K562 (cell line): ENCODE measurements at regions not wholly inside any gene's neighbourhood (a gene's known extent, or its start where the extent isn't known, plus 50 kb on each side); places are given as distances from the start of the nearest gene placed in this dataset.

Experiments used
- BRCA1 ChIP-seq, 2 experiments: fragments of 450-650 bp in 1 of 2; sonication (generic) in 1 of 2; formaldehyde crosslinking in 1 of 2; IDR thresholded peaks; 2 replicates each; pipeline versions ENCODE4 v1.5.0 to v1.6.1; 2017 to 2020; ENCODE audit warnings: mild to moderate bottlenecking in 1 of 2, missing genetic modification reagents in 1 of 2
- C11orf30 ChIP-seq: fragments of 450-650 bp; IDR thresholded peaks from 2 replicates; pipeline ENCODE4 v1.6.1; 2016; ENCODE audit warnings: low read depth, mild to moderate bottlenecking
- CBFA2T3 ChIP-seq: fragments of 450-650 bp; IDR thresholded peaks from 2 replicates; pipeline ENCODE4 v1.6.1; 2017
- CBFB ChIP-seq: sonication (generic); formaldehyde crosslinking; IDR thresholded peaks from 2 replicates; pipeline ENCODE4 v1.4.0; 2020; ENCODE audit warnings: mild to moderate bottlenecking, missing genetic modification reagents
- ETV6 ChIP-seq, 3 experiments: fragments of 150-350 bp in 1 of 3; sonication (generic) in 1 of 3; formaldehyde crosslinking in 1 of 3; IDR thresholded peaks; 2 replicates each; pipeline versions ENCODE4 v1.6.1 to v1.8.0; 2014 to 2022; ENCODE audit warnings: borderline replicate concordance in 2 of 3, low read depth in 2 of 3, antibody characterized with exemption in 1 of 3, low read length in 1 of 3, mild to moderate bottlenecking in 1 of 3, missing genetic modification reagents in 1 of 3
- HLTF ChIP-seq: fragments of 450-650 bp; IDR thresholded peaks from 2 replicates; pipeline ENCODE4 v1.6.1; 2016
- MEF2D ChIP-seq: conservative IDR thresholded peaks from 2 replicates; pipeline ENCODE4 v1.6.1; 2016; ENCODE audit warnings: low read depth, missing genetic modification characterization, missing compliant biosample characterization
- PML ChIP-seq: IDR thresholded peaks from 2 replicates; pipeline ENCODE4 v1.6.1; 2012; ENCODE audit warnings: low read length, inconsistent platforms
- POLR3G ChIP-seq: IDR thresholded peaks from 2 replicates; pipeline ENCODE4 v1.6.1; 2011; ENCODE audit not compliant: insufficient read length, insufficient replicate concordance; ENCODE audit errors: extremely low read depth
- TCF3 ChIP-seq: sonication (generic); formaldehyde crosslinking; IDR thresholded peaks from 2 replicates; pipeline ENCODE4 v1.4.0; 2020; ENCODE audit warnings: mild to moderate bottlenecking, missing genetic modification reagents
- TGIF2 ChIP-seq: sonication (generic); formaldehyde crosslinking; IDR thresholded peaks from 2 replicates; pipeline ENCODE4 v1.8.1; 2022; ENCODE audit warnings: mild to moderate bottlenecking, missing genetic modification reagents, moderate library complexity
- TOE1 ChIP-seq, 2 experiments: fragments of 450-650 bp in 1 of 2; sonication (generic) in 1 of 2; formaldehyde crosslinking in 1 of 2; IDR thresholded peaks; 2 replicates each; pipeline versions ENCODE4 v1.7.1 to v1.8.0; 2016 to 2022; ENCODE audit warnings: borderline replicate concordance in 2 of 2, mild to moderate bottlenecking in 2 of 2, antibody characterized with exemption in 1 of 2, inconsistent platforms in 1 of 2, low read depth in 1 of 2, missing genetic modification reagents in 1 of 2, moderate library complexity in 1 of 2
- TRIM24 ChIP-seq, 2 experiments: fragments of 450-650 bp; IDR thresholded peaks; 2 replicates each; pipeline ENCODE4 v1.6.1; 2016
- ZBTB7A ChIP-seq: IDR thresholded peaks from 2 replicates; pipeline ENCODE4 v1.6.1; 2011; ENCODE audit warnings: low read depth, mild to moderate bottlenecking, low read length, moderate library complexity, borderline replicate concordance; ENCODE audit not compliant: control insufficient read depth
- ZFP30 ChIP-seq: fragments of 250-450 bp; sonication (Bioruptor Pico); IDR thresholded peaks from 2 replicates; pipeline ENCODE4 v1.8.0; 2022; ENCODE audit warnings: moderate library complexity, mild to moderate bottlenecking, inconsistent platforms, borderline replicate concordance
- ZFP36 ChIP-seq: fragments of 150-350 bp; IDR thresholded peaks from 2 replicates; pipeline ENCODE4 v1.6.1; 2018; ENCODE audit warnings: low read length, low read depth; ENCODE audit not compliant: partially characterized antibody
- ZNF134 ChIP-seq: fragments of 250-450 bp; sonication (Bioruptor Pico); conservative IDR thresholded peaks from 2 replicates; pipeline ENCODE4 v1.4.0; 2020
- ZNF311 ChIP-seq: fragments of 250-450 bp; sonication (Bioruptor Pico); IDR thresholded peaks from 2 replicates; pipeline ENCODE4 v1.4.0; 2020; ENCODE audit warnings: mild to moderate bottlenecking, moderate library complexity
- ZNF717 ChIP-seq: fragments of 250-450 bp; sonication (Bioruptor Pico); IDR thresholded peaks from 2 replicates; pipeline ENCODE4 v1.5.0; 2021
- ZNF764 ChIP-seq: fragments of 250-450 bp; sonication (Bioruptor Pico); IDR thresholded peaks from 2 replicates; pipeline ENCODE4 v1.4.0; 2020; ENCODE audit warnings: low read depth, mild to moderate bottlenecking, moderate library complexity
- TF ChIP-seq, protein P1 (sequence below): fragments of 450-650 bp; IDR thresholded peaks from 2 replicates; pipeline ENCODE4 v1.6.1; 2018; ENCODE audit not compliant: partially characterized antibody
- TF ChIP-seq, protein P2 (sequence below): fragments of 450-650 bp; IDR thresholded peaks from 2 replicates; pipeline ENCODE4 v1.6.1; 2017; ENCODE audit warnings: antibody characterized with exemption, mild to moderate bottlenecking

DNA sequence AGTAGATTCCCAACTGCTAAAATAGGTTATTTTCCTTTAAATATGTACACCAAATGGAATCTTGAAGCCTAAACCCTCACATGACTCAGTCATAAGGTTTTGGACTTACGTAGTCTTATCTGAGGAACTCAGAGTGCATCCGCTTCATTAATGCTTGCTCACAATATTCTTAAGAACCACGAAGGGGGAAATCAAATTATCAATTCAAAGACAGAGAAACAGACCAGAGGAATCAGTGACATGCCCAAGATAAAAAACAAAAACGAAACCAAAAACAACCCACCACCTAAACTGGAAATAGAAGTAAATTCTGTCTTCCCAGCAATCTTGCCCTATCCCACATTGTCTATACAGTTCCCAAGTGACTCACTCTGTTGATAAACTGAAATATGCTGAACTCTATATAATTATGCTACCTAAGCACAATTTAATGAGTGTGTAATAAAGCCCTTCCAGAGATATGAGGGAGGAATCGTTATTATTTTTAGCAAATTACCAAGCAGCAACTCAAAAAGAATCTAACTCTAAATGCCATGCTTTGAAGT is 135.4 kb upstream of the CBLB start (continued):
- TF ChIP-seq, protein P1, sequence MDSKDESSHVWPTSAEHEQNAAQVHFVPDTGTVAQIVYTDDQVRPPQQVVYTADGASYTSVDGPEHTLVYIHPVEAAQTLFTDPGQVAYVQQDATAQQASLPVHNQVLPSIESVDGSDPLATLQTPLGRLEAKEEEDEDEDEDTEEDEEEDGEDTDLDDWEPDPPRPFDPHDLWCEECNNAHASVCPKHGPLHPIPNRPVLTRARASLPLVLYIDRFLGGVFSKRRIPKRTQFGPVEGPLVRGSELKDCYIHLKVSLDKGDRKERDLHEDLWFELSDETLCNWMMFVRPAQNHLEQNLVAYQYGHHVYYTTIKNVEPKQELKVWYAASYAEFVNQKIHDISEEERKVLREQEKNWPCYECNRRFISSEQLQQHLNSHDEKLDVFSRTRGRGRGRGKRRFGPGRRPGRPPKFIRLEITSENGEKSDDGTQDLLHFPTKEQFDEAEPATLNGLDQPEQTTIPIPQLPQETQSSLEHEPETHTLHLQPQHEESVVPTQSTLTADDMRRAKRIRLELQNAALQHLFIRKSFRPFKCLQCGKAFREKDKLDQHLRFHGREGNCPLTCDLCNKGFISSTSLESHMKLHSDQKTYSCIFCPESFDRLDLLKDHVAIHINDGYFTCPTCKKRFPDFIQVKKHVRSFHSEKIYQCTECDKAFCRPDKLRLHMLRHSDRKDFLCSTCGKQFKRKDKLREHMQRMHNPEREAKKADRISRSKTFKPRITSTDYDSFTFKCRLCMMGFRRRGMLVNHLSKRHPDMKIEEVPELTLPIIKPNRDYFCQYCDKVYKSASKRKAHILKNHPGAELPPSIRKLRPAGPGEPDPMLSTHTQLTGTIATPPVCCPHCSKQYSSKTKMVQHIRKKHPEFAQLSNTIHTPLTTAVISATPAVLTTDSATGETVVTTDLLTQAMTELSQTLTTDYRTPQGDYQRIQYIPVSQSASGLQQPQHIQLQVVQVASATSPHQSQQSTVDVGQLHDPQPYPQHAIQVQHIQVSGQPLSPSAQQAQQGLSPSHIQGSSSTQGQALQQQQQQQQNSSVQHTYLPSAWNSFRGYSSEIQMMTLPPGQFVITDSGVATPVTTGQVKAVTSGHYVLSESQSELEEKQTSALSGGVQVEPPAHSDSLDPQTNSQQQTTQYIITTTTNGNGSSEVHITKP: peak; percentile 33
- 0 out of 2 replicates have a peak, but pooled peaks have one; percentile 41 for TF ChIP-seq TOE1 (IDR thresholded peaks at IDR 0.05; ENCODE audit: borderline replicate concordance)
- TF ChIP-seq TOE1 (CRISPR knock-in tag; IDR thresholded peaks at IDR 0.05; ENCODE audit: borderline replicate concordance, low read depth): no peak
- peak; percentile 23 to 46; a peak in 1 of 4 replicates for TF ChIP-seq TRIM24 (IDR thresholded peaks at IDR 0.05)
- no peak for TF ChIP-seq POLR3G
- no peak for TF ChIP-seq ZNF134
- no peak for TF ChIP-seq ZNF764 (CRISPR knock-in tag)
- TF ChIP-seq BRCA1 (IDR thresholded peaks at IDR 0.05): no peak
- TF ChIP-seq BRCA1 (CRISPR knock-in tag; IDR thresholded peaks at IDR 0.05): no peak
- no peak for TF ChIP-seq PML
- no peak for TF ChIP-seq ZFP36
- TF ChIP-seq ETV6 (IDR thresholded peaks at IDR 0.05; ENCODE audit: borderline replicate concordance in 1 of 2, low read depth in 2 of 2, low read length in 1 of 2): no peak
- no peak for TF ChIP-seq ETV6 (CRISPR knock-in tag; IDR thresholded peaks at IDR 0.05; ENCODE audit: borderline replicate concordance)
- TF ChIP-seq CBFA2T3: peak; percentile 86
- TF ChIP-seq ZNF311 (CRISPR knock-in tag): no peak
- peak; percentile 94 for TF ChIP-seq C11orf30
- TF ChIP-seq ZFP30 (CRISPR knock-in tag): no peak
- TF ChIP-seq TCF3 (CRISPR knock-in tag): peak; percentile 55; the same call in 1 of the 2 replicates
- TF ChIP-seq TGIF2 (CRISPR knock-in tag): no peak
- TF ChIP-seq, protein P2, sequence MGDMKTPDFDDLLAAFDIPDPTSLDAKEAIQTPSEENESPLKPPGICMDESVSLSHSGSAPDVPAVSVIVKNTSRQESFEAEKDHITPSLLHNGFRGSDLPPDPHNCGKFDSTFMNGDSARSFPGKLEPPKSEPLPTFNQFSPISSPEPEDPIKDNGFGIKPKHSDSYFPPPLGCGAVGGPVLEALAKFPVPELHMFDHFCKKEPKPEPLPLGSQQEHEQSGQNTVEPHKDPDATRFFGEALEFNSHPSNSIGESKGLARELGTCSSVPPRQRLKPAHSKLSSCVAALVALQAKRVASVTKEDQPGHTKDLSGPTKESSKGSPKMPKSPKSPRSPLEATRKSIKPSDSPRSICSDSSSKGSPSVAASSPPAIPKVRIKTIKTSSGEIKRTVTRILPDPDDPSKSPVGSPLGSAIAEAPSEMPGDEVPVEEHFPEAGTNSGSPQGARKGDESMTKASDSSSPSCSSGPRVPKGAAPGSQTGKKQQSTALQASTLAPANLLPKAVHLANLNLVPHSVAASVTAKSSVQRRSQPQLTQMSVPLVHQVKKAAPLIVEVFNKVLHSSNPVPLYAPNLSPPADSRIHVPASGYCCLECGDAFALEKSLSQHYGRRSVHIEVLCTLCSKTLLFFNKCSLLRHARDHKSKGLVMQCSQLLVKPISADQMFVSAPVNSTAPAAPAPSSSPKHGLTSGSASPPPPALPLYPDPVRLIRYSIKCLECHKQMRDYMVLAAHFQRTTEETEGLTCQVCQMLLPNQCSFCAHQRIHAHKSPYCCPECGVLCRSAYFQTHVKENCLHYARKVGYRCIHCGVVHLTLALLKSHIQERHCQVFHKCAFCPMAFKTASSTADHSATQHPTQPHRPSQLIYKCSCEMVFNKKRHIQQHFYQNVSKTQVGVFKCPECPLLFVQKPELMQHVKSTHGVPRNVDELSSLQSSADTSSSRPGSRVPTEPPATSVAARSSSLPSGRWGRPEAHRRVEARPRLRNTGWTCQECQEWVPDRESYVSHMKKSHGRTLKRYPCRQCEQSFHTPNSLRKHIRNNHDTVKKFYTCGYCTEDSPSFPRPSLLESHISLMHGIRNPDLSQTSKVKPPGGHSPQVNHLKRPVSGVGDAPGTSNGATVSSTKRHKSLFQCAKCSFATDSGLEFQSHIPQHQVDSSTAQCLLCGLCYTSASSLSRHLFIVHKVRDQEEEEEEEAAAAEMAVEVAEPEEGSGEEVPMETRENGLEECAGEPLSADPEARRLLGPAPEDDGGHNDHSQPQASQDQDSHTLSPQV: peak; percentile 61
- TF ChIP-seq ZNF717: no peak
- TF ChIP-seq CBFB (CRISPR knock-in tag): no peak
- no peak for TF ChIP-seq ZBTB7A
- TF ChIP-seq MEF2D: 0 out of 2 replicates have a peak, but pooled peaks have one; percentile 35
- TF ChIP-seq HLTF: no peak
